ENCODE measurements at regions not wholly inside any gene's neighbourhood (a gene's known extent, or its start where the extent isn't known, plus 50 kb on each side); places are given as distances from the start of the nearest gene placed in this dataset.

GRCh38 chr12:127063339-127064072 is 1203.5 kb upstream of the TMEM132C start:
- Histone ChIP-seq H3K9me3 (ENCODE audit: low read length) (no peaks in the 10 kb centered on the region), H3K79me2 (ENCODE audit: low read length) (peaks cover 91% of the 10 kb centered on the region), H3K36me3 (ENCODE audit: low read depth, low read length) (no peaks in the 10 kb centered on the region), H4K20me1 (ENCODE audit: low read length) (0 out of 2 replicates have a peak, but pooled peaks cover 3% of the 10 kb centered on the region), H3K9me2 (replicated peaks; ENCODE audit: low read length) (no peaks in the 10 kb centered on the region), H3K4me1 (ENCODE audit: insufficient read depth, low read length) (peaks cover 22% of the 10 kb centered on the region), H3F3A (ENCODE audit: low read length, unreplicated experiment) (no peaks in the 10 kb centered on the region), H3K4me2 (ENCODE audit: low read length) (peak overlapping the region; percentile 78), H3K27me3 (ENCODE audit: low read length) (no peaks in the 10 kb centered on the region), H3K4me3 (ENCODE audit: low read length) (peak overlapping the region; percentile 71), H2AFZ (ENCODE audit: low read length) (peak overlapping the region; percentile 61), H3K27ac (ENCODE audit: low read length) (peak overlapping the region; percentile 56), H3K9ac (ENCODE audit: low read length) (peak overlapping the region; percentile 86)
- ChIA-PET POLR2A (ENCODE audit: unreplicated experiment) (interaction anchor here (1.9 kb wide), 1 partner anchor 11 kb away, joined by 8 read pairs; no protein-coding TSS in a partner anchor), CTCF (interaction anchor here (0.7 kb wide), 1 partner anchor 56 kb away, joined by 3 read pairs; no protein-coding TSS in a partner anchor)
- no TSS peak for BruUV-seq (replicated peaks)
- DNase-seq (peak; percentile 85), ATAC-seq (peak; percentile 44)
- no peak for TF ChIP-seq CTCF (conservative IDR thresholded peaks at IDR 0.05; ENCODE audit: low read depth, low read length)
- no peak for TF ChIP-seq EZH2phosphoT487 (IDR thresholded peaks at IDR 0.05; ENCODE audit: borderline replicate concordance, low read length)
- TF ChIP-seq EZH2 (IDR thresholded peaks at IDR 0.05; ENCODE audit: low read length, unreplicated experiment): no peak
- intact Hi-C loops (cut with micrococcal nuclease): loop anchor here (5.0 kb wide), 1 partner anchor 104 kb away; no protein-coding TSS in a partner anchor

- no peaks in the 10 kb centered on the region for H3F3A ChIP-seq (ENCODE audit: low read length, unreplicated experiment)
- H3K4me3 ChIP-seq (ENCODE audit: low read length): peak overlapping the region; percentile 71
- intact Hi-C loops (cut with micrococcal nuclease): loop anchor here (5.0 kb wide), 1 partner anchor 103 kb away; no protein-coding TSS in a partner anchor
- H4K20me1 ChIP-seq (ENCODE audit: low read length): 0 out of 2 replicates have a peak, but pooled peaks cover 3% of the 10 kb centered on the region
- H3K9ac ChIP-seq (ENCODE audit: low read length): peak overlapping the region; percentile 86
- ATAC-seq: no peak
- POLR2A ChIA-PET (ENCODE audit: unreplicated experiment): interaction anchor here (0.5 kb wide), 1 partner anchor 12 kb away, joined by 3 read pairs; no protein-coding TSS in a partner anchor
- H3K4me1 ChIP-seq (ENCODE audit: insufficient read depth, low read length): peaks cover 19% of the 10 kb centered on the region
- peak overlapping the region; percentile 56 for H3K27ac ChIP-seq (ENCODE audit: low read length)
- TF ChIP-seq EZH2 (IDR thresholded peaks at IDR 0.05; ENCODE audit: low read length, unreplicated experiment) (no peak), EZH2phosphoT487 (IDR thresholded peaks at IDR 0.05; ENCODE audit: borderline replicate concordance, low read length) (no peak), CTCF (conservative IDR thresholded peaks at IDR 0.05; ENCODE audit: low read depth, low read length) (no peak)
- no peaks in the 10 kb centered on the region for H3K36me3 ChIP-seq (ENCODE audit: low read depth, low read length)
- H3K9me3 ChIP-seq (ENCODE audit: low read length): no peaks in the 10 kb centered on the region
- CTCF ChIA-PET: no interaction called here
- peaks cover 91% of the 10 kb centered on the region for H3K79me2 ChIP-seq (ENCODE audit: low read length)
- H2AFZ ChIP-seq (ENCODE audit: low read length): no peak overlapping the region
- H3K27me3 ChIP-seq (ENCODE audit: low read length): no peaks in the 10 kb centered on the region
- H3K9me2 ChIP-seq (replicated peaks; ENCODE audit: low read length): no peaks in the 10 kb centered on the region
- no peak for DNase-seq
- BruUV-seq (replicated peaks): no TSS peak
- peak overlapping the region; percentile 78 for H3K4me2 ChIP-seq (ENCODE audit: low read length)
Measured at GRCh38 chr12:127064207-127064606, 1202.8 kb upstream of the TMEM132C start.

- Histone ChIP-seq H3K9me3 (ENCODE audit: low read length) (no peaks in the 10 kb centered on the region), H3K27me3 (ENCODE audit: low read length) (no peaks in the 10 kb centered on the region), H3F3A (ENCODE audit: low read length, unreplicated experiment) (no peaks in the 10 kb centered on the region), H3K4me2 (ENCODE audit: low read length) (no peak overlapping the region), H3K9me2 (replicated peaks; ENCODE audit: low read length) (no peaks in the 10 kb centered on the region), H2AFZ (ENCODE audit: low read length) (no peak overlapping the region), H3K36me3 (ENCODE audit: low read depth, low read length) (no peaks in the 10 kb centered on the region), H4K20me1 (ENCODE audit: low read length) (0 out of 2 replicates have a peak, but pooled peaks cover 3% of the 10 kb centered on the region), H3K79me2 (ENCODE audit: low read length) (peaks cover 82% of the 10 kb centered on the region), H3K4me3 (ENCODE audit: low read length) (no peak overlapping the region), H3K4me1 (ENCODE audit: insufficient read depth, low read length) (peaks cover 22% of the 10 kb centered on the region), H3K9ac (ENCODE audit: low read length) (no peak overlapping the region), H3K27ac (ENCODE audit: low read length) (no peak overlapping the region)
- TF ChIP-seq CTCF (conservative IDR thresholded peaks at IDR 0.05; ENCODE audit: low read depth, low read length) (no peak), EZH2phosphoT487 (IDR thresholded peaks at IDR 0.05; ENCODE audit: borderline replicate concordance, low read length) (no peak), EZH2 (IDR thresholded peaks at IDR 0.05; ENCODE audit: low read length, unreplicated experiment) (no peak)
- DNase-seq (no peak), ATAC-seq (no peak)
- no TSS peak for BruUV-seq (replicated peaks)
- POLR2A ChIA-PET (ENCODE audit: unreplicated experiment): no interaction called here
- intact Hi-C loops (cut with micrococcal nuclease): no loop called here
- CTCF ChIA-PET: no interaction called here
Measured at GRCh38 chr12:127065595-127065994, 1201.4 kb upstream of the TMEM132C start.

Data from PC-3 (cell line).